Breast epithelium (tissue), 4 donors: ENCODE measurements at regions not wholly inside any gene's neighbourhood (a gene's known extent, or its start where the extent isn't known, plus 50 kb on each side); places are given as distances from the start of the nearest gene placed in this dataset.
"Not testable (repeated sequence)": the region's sequence is repeated elsewhere in the genome, so short reads cannot be mapped to it uniquely, and the experiment has no call there.

ENCODE experiments used
- DNase-seq, 2 donors: peaks; one replicate each; pipeline ENCODE4 v3.0.0-alpha.2; 2019; ENCODE audit warnings: low spot score in 2 of 2
- H3K27ac ChIP-seq, 2 donors: fragments of 200-600 bp; sonication (generic) in 1 of 2; one replicate each; pipeline ENCODE4 v1.5.1; 2016 to 2019; ENCODE audit warnings: mild to moderate bottlenecking in 1 of 2
- H3K27me3 ChIP-seq, 2 donors: fragments of 200-600 bp; sonication (generic) in 1 of 2; one replicate each; pipeline versions ENCODE4 v1.5.1 to v1.6.0; 2017 to 2019; ENCODE audit warnings: control low read depth in 1 of 2, mild to moderate bottlenecking in 1 of 2
- H3K36me3 ChIP-seq: fragments of 200-600 bp; one replicate; pipeline ENCODE4 v1.5.1; 2019
- H3K4me1 ChIP-seq, 2 donors: fragments of 200-600 bp; sonication (generic); one replicate each; pipeline ENCODE4 v1.5.1; 2016 to 2019; ENCODE audit warnings: control low read depth in 1 of 2
- H3K4me3 ChIP-seq, 3 donors: fragments of 200-600 bp; sonication (generic); 1 replicate in 2 of 3; 2 replicates in 1 of 3; pipeline ENCODE4 v1.5.1; 2016 to 2019; ENCODE audit warnings: mild to moderate bottlenecking in 3 of 3, moderate library complexity in 2 of 3
- H3K9me3 ChIP-seq, 2 donors: fragments of 200-600 bp; sonication (generic) in 1 of 2; one replicate each; pipeline ENCODE4 v1.5.1; 2016 to 2019; ENCODE audit warnings: control low read depth in 1 of 2
- POLR2A ChIP-seq: fragments of 450-650 bp; IDR thresholded peaks from one replicate; pipeline ENCODE4 v1.6.1; 2016; ENCODE audit warnings: antibody characterized with exemption, mild to moderate bottlenecking, moderate library complexity
- POLR2AphosphoS5 ChIP-seq, 3 donors: sonication (generic); formaldehyde crosslinking; IDR thresholded peaks; one replicate each; pipeline ENCODE4 v1.6.1; 2017; ENCODE audit warnings: antibody characterized with exemption in 3 of 3
- intact Hi-C: fragments of 100-400 bp; cut with DNase I; formaldehyde crosslinking; loops from one replicate; pipeline ENCODE4 v1.15.1; 2023; ENCODE audit warnings: low total_unique reads
- TF ChIP-seq, protein P1 (sequence below), 3 donors: fragments of 450-650 bp; IDR thresholded peaks; one replicate each; pipeline ENCODE4 v1.5.1; 2016 to 2017; ENCODE audit warnings: antibody characterized with exemption in 3 of 3, mild to moderate bottlenecking in 3 of 3, moderate library complexity in 3 of 3

DNA sequence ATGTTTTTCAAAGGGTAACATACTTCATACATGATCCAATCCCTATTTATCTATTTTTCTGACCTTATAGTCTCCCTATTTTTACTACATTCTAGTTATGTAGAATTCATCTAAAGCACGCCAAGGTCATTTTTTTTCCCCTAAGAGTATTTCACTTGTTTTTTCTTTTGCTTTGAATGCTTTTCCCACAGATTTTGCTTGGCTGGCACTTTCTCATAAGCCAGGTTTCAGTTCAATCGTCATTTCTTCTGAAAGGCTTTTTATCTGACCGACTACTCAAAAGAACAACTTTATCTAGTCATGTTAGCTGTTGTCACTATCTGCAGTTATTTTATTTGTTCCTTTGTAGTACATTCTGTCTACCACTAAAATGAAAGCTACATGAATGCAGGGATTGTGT, 1274.6 kb downstream of the REEP3 start:
- no peaks in the 10 kb centered on the region for H3K4me1 ChIP-seq
- H3K4me3 ChIP-seq: no peak overlapping the region
- DNase-seq: no peak
- H3K9me3 ChIP-seq: no peaks in the 10 kb centered on the region
- H3K27me3 ChIP-seq: no peaks in the 10 kb centered on the region
- TF ChIP-seq POLR2A (no peak), POLR2AphosphoS5 (IDR thresholded peaks at IDR 0.05) (no peak)
- TF ChIP-seq, protein P1, sequence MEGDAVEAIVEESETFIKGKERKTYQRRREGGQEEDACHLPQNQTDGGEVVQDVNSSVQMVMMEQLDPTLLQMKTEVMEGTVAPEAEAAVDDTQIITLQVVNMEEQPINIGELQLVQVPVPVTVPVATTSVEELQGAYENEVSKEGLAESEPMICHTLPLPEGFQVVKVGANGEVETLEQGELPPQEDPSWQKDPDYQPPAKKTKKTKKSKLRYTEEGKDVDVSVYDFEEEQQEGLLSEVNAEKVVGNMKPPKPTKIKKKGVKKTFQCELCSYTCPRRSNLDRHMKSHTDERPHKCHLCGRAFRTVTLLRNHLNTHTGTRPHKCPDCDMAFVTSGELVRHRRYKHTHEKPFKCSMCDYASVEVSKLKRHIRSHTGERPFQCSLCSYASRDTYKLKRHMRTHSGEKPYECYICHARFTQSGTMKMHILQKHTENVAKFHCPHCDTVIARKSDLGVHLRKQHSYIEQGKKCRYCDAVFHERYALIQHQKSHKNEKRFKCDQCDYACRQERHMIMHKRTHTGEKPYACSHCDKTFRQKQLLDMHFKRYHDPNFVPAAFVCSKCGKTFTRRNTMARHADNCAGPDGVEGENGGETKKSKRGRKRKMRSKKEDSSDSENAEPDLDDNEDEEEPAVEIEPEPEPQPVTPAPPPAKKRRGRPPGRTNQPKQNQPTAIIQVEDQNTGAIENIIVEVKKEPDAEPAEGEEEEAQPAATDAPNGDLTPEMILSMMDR (IDR thresholded peaks at IDR 0.05): no peak
- H3K27ac ChIP-seq: no peak overlapping the region
- H3K36me3 ChIP-seq: no peaks in the 10 kb centered on the region
- intact Hi-C loops: loop anchor here (10.0 kb wide), 1 partner anchor 111 kb away; no protein-coding TSS in a partner anchor

DNA sequence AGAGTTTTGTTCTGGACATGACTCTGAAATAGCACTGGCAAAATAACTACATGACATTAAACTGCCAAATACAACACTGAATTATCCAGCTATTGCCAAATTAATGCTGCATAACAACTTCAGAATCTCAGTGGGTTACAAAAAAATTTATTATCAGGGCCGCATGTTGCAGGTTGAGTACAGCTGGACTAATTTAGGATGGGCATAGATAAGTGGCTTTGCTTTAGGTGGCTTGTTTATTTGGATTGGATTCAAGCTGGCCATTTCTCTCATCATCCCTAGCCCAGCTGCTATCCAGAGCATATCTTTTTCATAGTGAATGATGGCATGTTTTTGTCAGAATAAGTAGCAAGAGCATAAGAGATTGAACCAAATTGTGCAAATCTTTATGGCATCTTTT, 1277.1 kb downstream of the REEP3 start:
- Histone ChIP-seq H3K27ac (no peak overlapping the region), H3K36me3 (no peaks in the 10 kb centered on the region), H3K4me3 (no peak overlapping the region), H3K27me3 (no peaks in the 10 kb centered on the region), H3K4me1 (no peaks in the 10 kb centered on the region), H3K9me3 (no peaks in the 10 kb centered on the region)
- intact Hi-C loops: loop anchor here (10.0 kb wide), 1 partner anchor 113 kb away; no protein-coding TSS in a partner anchor
- DNase-seq: no peak
- TF ChIP-seq POLR2AphosphoS5 (IDR thresholded peaks at IDR 0.05) (no peak), POLR2A (no peak)
- TF ChIP-seq, protein P1 (IDR thresholded peaks at IDR 0.05): no peak

DNA sequence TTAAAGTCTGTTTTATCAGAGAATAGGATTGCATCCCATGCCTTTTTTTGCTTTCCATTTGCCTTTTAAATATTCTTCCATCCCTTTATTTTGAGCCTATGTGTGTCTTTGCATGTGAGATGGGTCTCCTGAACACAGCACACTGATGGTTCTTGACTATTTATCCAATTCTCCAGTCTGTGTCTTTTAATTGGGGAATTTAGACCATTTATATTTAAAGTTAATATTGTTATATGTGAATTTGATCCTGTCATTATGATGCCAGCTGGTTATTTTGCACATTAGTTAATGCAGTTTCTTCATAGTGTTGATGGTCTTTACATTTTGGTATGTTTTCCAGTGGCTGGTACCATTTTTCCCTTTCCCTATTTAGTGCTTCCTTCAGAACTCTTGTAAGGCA, 1287.0 kb downstream of the REEP3 start:
- peaks cover 0 to 15% of the 10 kb centered on the region in 2 donors for H3K9me3 ChIP-seq
- H3K27me3 ChIP-seq, H3K4me3 ChIP-seq, intact Hi-C loops, H3K27ac ChIP-seq, DNase-seq, H3K36me3 ChIP-seq, H3K4me1 ChIP-seq: not testable (repeated sequence)

DNA sequence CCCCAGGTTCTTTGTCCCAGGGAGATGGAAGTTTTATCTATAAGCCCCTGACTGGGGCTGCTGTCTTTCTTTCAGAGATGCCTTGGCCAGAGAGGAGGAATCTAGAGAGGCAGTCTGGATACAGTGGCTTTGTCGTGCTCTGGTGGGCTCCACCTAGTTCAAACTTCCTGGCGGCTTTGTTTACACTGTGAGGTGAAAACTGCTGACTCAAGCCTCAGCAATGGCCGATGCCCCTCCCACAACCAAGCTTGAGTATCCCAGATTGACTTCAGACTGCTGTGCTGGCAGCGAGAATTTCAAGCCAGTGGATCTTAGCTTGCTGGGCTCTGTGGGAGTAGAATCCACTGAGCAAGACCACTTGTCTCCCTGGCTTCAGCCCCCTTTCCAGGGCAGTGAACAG, 1288.8 kb downstream of the REEP3 start:
- H3K36me3 ChIP-seq, H3K27ac ChIP-seq, H3K27me3 ChIP-seq, intact Hi-C loops, DNase-seq, H3K4me3 ChIP-seq, H3K4me1 ChIP-seq: not testable (repeated sequence)
- peaks cover 0 to 15% of the 10 kb centered on the region in 2 donors for H3K9me3 ChIP-seq

DNA sequence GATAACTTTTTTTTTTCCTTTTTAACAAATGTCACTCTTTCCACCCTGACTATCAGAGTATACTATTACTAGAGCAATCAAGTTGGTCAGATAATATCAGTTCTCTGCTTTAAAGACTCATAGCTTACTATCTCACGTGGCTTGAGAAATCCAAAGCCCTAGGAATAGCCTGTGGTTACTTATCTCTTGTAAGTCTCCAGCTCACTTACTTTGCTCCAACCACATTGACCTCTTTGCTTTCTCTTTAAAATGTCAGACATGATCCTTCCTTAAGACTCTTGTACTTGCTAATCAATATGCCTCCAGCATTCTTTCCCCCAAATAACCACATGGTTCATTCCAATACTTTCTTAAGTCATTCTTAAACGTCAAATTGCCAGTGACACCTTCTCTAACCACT, 1292.2 kb downstream of the REEP3 start:
- H3K4me1 ChIP-seq: no peaks in the 10 kb centered on the region
- H3K36me3 ChIP-seq: no peaks in the 10 kb centered on the region
- intact Hi-C loops: no loop called here
- H3K27me3 ChIP-seq: no peaks in the 10 kb centered on the region
- H3K9me3 ChIP-seq: peaks cover 0 to 5% of the 10 kb centered on the region in 2 donors
- TF ChIP-seq POLR2AphosphoS5 (IDR thresholded peaks at IDR 0.05): no peak
- TF ChIP-seq, protein P1 (IDR thresholded peaks at IDR 0.05): no peak
- no peak for TF ChIP-seq POLR2A
- DNase-seq: no peak
- H3K27ac ChIP-seq: no peak overlapping the region
- no peak overlapping the region for H3K4me3 ChIP-seq

DNA sequence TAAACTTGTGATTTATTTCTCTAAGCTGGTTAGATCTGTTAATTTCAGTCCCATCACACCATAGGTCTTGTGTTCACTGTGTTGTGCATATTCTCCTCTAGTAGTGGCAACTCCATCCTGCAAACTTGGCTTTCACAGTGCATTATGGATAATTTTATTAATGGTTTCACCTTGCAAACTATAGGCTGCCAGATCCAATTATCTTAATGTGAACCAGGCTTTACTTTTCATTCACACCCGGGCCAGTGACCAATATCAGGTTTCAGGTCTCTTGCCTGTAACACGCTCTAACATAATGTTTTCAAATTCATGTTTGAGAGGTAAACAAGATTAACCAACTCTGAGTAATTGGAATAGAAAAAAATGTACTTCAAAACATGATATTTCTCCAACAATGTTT, 1293.0 kb downstream of the REEP3 start:
- no peak overlapping the region for H3K27ac ChIP-seq
- no peaks in the 10 kb centered on the region for H3K27me3 ChIP-seq
- H3K9me3 ChIP-seq: no peaks in the 10 kb centered on the region
- H3K36me3 ChIP-seq: no peaks in the 10 kb centered on the region
- H3K4me3 ChIP-seq: no peak overlapping the region
- no peak for DNase-seq
- intact Hi-C loops: no loop called here
- no peaks in the 10 kb centered on the region for H3K4me1 ChIP-seq
- TF ChIP-seq, protein P1 (IDR thresholded peaks at IDR 0.05): no peak
- TF ChIP-seq POLR2A (no peak), POLR2AphosphoS5 (IDR thresholded peaks at IDR 0.05) (no peak)
